H9 (cell line): ENCODE measurements at regions not wholly inside any gene's neighbourhood (a gene's known extent, or its start where the extent isn't known, plus 50 kb on each side); places are given as distances from the start of the nearest gene placed in this dataset.

ENCODE experiments used
- DNase-seq: peaks from one replicate; pipeline ENCODE4 v3.0.0-alpha.2; 2017
- H2AFZ ChIP-seq: one replicate; pipeline ENCODE4 v1.6.1; 2013; ENCODE audit warnings: mild to moderate bottlenecking, low read length, control low read depth, moderate library complexity
- H2AK5ac ChIP-seq: 2 replicates; pipeline ENCODE4 v1.6.1; 2013; ENCODE audit warnings: low read length, control low read depth, mixed read lengths; ENCODE audit not compliant: insufficient read length
- H2BK120ac ChIP-seq: one replicate; pipeline ENCODE4 v1.6.1; 2013; ENCODE audit warnings: low read depth, mild to moderate bottlenecking, low read length, control low read depth, inconsistent platforms; ENCODE audit not compliant: poor library complexity, severe bottlenecking
- H2BK12ac ChIP-seq: 2 replicates; pipeline ENCODE4 v1.6.1; 2013; ENCODE audit warnings: low read length, control low read depth, mixed read lengths, low read depth; ENCODE audit not compliant: insufficient read length
- H2BK15ac ChIP-seq: 2 replicates; pipeline ENCODE4 v1.6.1; 2013; ENCODE audit warnings: low read depth, low read length, control low read depth
- H2BK20ac ChIP-seq: one replicate; pipeline ENCODE4 v1.6.1; 2013; ENCODE audit warnings: low read depth, mild to moderate bottlenecking, low read length, control low read depth, inconsistent platforms; ENCODE audit not compliant: poor library complexity, severe bottlenecking
- H2BK5ac ChIP-seq: 2 replicates; pipeline ENCODE4 v1.6.1; 2013; ENCODE audit warnings: low read length, control low read depth, mixed read lengths; ENCODE audit not compliant: insufficient read length
- H3K14ac ChIP-seq: 2 replicates; pipeline ENCODE4 v1.6.1; 2013; ENCODE audit warnings: low read length, control low read depth; ENCODE audit not compliant: insufficient read depth
- H3K18ac ChIP-seq: 2 replicates; pipeline ENCODE4 v1.6.1; 2013; ENCODE audit warnings: low read depth, mild to moderate bottlenecking, mixed read lengths, low read length, control low read depth; ENCODE audit not compliant: insufficient read length
- H3K23ac ChIP-seq: 2 replicates; pipeline ENCODE4 v1.6.1; 2013; ENCODE audit warnings: low read length, control low read depth, mixed read lengths, low read depth; ENCODE audit not compliant: insufficient read length
- H3K23me2 ChIP-seq: 2 replicates; pipeline ENCODE4 v1.6.1; 2013; ENCODE audit warnings: low read depth, mild to moderate bottlenecking, mixed read lengths, low read length, control low read depth; ENCODE audit not compliant: insufficient read length, poor library complexity, severe bottlenecking
- H3K27ac ChIP-seq: 2 replicates; pipeline ENCODE4 v1.5.1; 2013; ENCODE audit warnings: low read length, control low read depth, mixed read lengths, low read depth; ENCODE audit not compliant: insufficient read length
- H3K27me3 ChIP-seq: 2 replicates; pipeline ENCODE4 v1.6.1; 2013; ENCODE audit warnings: low read length, control low read depth, inconsistent platforms; ENCODE audit not compliant: insufficient read depth
- H3K4ac ChIP-seq: 2 replicates; pipeline ENCODE4 v1.6.1; 2013; ENCODE audit warnings: low read depth, mild to moderate bottlenecking, control low read depth, inconsistent platforms, low read length, moderate library complexity
- H3K4me1 ChIP-seq: 2 replicates; pipeline ENCODE4 v1.6.1; 2013; ENCODE audit warnings: low read length, control low read depth, inconsistent platforms; ENCODE audit not compliant: insufficient read depth
- H3K4me2 ChIP-seq: 2 replicates; pipeline ENCODE4 v1.6.1; 2013; ENCODE audit warnings: low read length, control low read depth, mixed read lengths; ENCODE audit not compliant: insufficient read length, insufficient read depth
- H3K56ac ChIP-seq: 2 replicates; pipeline ENCODE4 v1.6.1; 2013; ENCODE audit warnings: low read depth, mild to moderate bottlenecking, mixed read lengths, low read length, control low read depth; ENCODE audit not compliant: insufficient read length
- H3K79me1 ChIP-seq: 2 replicates; pipeline ENCODE4 v1.6.1; 2013; ENCODE audit warnings: low read depth, mild to moderate bottlenecking, moderate library complexity, low read length, control low read depth, inconsistent platforms; ENCODE audit not compliant: insufficient read depth, poor library complexity, severe bottlenecking
- H3K79me2 ChIP-seq: 2 replicates; pipeline ENCODE4 v1.6.1; 2013; ENCODE audit warnings: low read length, control low read depth, inconsistent platforms; ENCODE audit not compliant: insufficient read depth
- H3K9ac ChIP-seq: 2 replicates; pipeline ENCODE4 v1.6.1; 2013; ENCODE audit warnings: low read length, control low read depth, mixed read lengths; ENCODE audit not compliant: insufficient read length; ENCODE audit errors: extremely low read depth
- H3K9me3 ChIP-seq: one replicate; pipeline ENCODE4 v1.6.1; 2013; ENCODE audit warnings: low read depth, low read length, inconsistent platforms; ENCODE audit not compliant: control insufficient read depth
- H3T11ph ChIP-seq: one replicate; pipeline ENCODE4 v1.6.1; 2013; ENCODE audit warnings: mild to moderate bottlenecking, low read length, control low read depth, inconsistent platforms
- H4K20me1 ChIP-seq: one replicate; pipeline ENCODE4 v1.6.1; 2013; ENCODE audit not compliant: control insufficient read depth, insufficient read length, insufficient read depth
- H4K5ac ChIP-seq: 2 replicates; pipeline ENCODE4 v1.6.1; 2013; ENCODE audit warnings: low read depth, mild to moderate bottlenecking, mixed read lengths, low read length, control low read depth; ENCODE audit not compliant: insufficient read length
- H4K8ac ChIP-seq: replicated peaks from 2 replicates; pipeline ENCODE4 v1.6.1; 2013; ENCODE audit warnings: low read length, control low read depth, mixed read lengths, low read depth; ENCODE audit not compliant: insufficient read length
- H4K91ac ChIP-seq: 2 replicates; pipeline ENCODE4 v1.6.1; 2013; ENCODE audit warnings: low read depth, mild to moderate bottlenecking, moderate library complexity, mixed read lengths, low read length, control low read depth; ENCODE audit not compliant: insufficient read length
- H3K27ac Mint-ChIP-seq, 3 experiments: 2 replicates in 2 of 3; 3 replicates in 1 of 3; pipeline ENCODE4 v1.8.0; 2020 to 2021; ENCODE audit warnings: mixed read lengths in 3 of 3, mild to moderate bottlenecking in 1 of 3, moderate library complexity in 1 of 3
- H3K27me3 Mint-ChIP-seq: 2 replicates; pipeline ENCODE4 v1.8.0; 2021; ENCODE audit warnings: low read depth, mild to moderate bottlenecking, moderate library complexity, mixed read lengths
- H3K36me3 Mint-ChIP-seq, 3 experiments: 2 replicates in 2 of 3; 3 replicates in 1 of 3; pipeline ENCODE4 v1.8.0; 2020 to 2021; ENCODE audit warnings: low read depth in 3 of 3, mixed read lengths in 3 of 3; ENCODE audit not compliant: insufficient read depth in 1 of 3
- H3K4me1 Mint-ChIP-seq, 2 experiments: 2 replicates each; pipeline ENCODE4 v1.8.0; 2020; ENCODE audit warnings: mixed read lengths in 2 of 2
- H3K4me3 Mint-ChIP-seq, 2 experiments: 2 replicates in 1 of 2; 3 replicates in 1 of 2; pipeline ENCODE4 v1.8.0; 2020 to 2021; ENCODE audit warnings: mild to moderate bottlenecking in 2 of 2, mixed read lengths in 2 of 2, moderate library complexity in 1 of 2
- H3K9me3 Mint-ChIP-seq, 2 experiments: 2 replicates in 1 of 2; 3 replicates in 1 of 2; pipeline ENCODE4 v1.8.0; 2020; ENCODE audit warnings: mild to moderate bottlenecking in 2 of 2, mixed read lengths in 2 of 2, moderate library complexity in 1 of 2
- CTCF ChIP-seq: fragments of 200-600 bp; sonication (generic); conservative IDR thresholded peaks from 3 replicates; pipeline ENCODE4 v1.8.0; 2021; ENCODE audit warnings: antibody characterized with exemption, mild to moderate bottlenecking
- WGBS: extraction: QIAGEN DNeasy Blood & Tissue Kit; methylation state at CpG from one replicate; pipeline ENCODE4 v1.1.7; 2013; ENCODE audit warnings: missing lambda C conversion rate, low lambda C conversion rate, mixed read lengths; ENCODE audit not compliant: insufficient read length; ENCODE audit errors: extremely low coverage; 5-methylcytosine and 5-hydroxymethylcytosine counted together

GRCh38 chr18:61984349-61984748 is 91.5 kb upstream of the RNF152 start:
- H3K4me1 Mint-ChIP-seq: peaks cover 7% of the 10 kb centered on the region in 2 experiments
- Histone ChIP-seq H2BK15ac (no peak overlapping the region), H3K4me1 (no peaks in the 10 kb centered on the region; the same call in 1 of the 2 replicates), H3K27ac (no peak overlapping the region), H3K79me1 (no peaks in the 10 kb centered on the region), H2BK120ac (no peak overlapping the region), H2AFZ (no peak overlapping the region), H3K14ac (no peak overlapping the region), H3K27me3 (no peaks in the 10 kb centered on the region), H3K23ac (no peak overlapping the region), H2BK5ac (no peak overlapping the region), H3K79me2 (no peaks in the 10 kb centered on the region), H2BK20ac (no peak overlapping the region), H3K23me2 (no peaks in the 10 kb centered on the region), H4K5ac (no peak overlapping the region), H3K18ac (no peak overlapping the region), H2BK12ac (no peak overlapping the region), H3K4ac (no peak overlapping the region), H3T11ph (no peak overlapping the region), H3K56ac (no peak overlapping the region), H4K8ac (no peak overlapping the region), H4K20me1 (no peaks in the 10 kb centered on the region), H3K4me2 (no peak overlapping the region), H3K9ac (no peak overlapping the region), H2AK5ac (no peak overlapping the region), H3K9me3 (no peaks in the 10 kb centered on the region), H4K91ac (no peak overlapping the region)
- TF ChIP-seq CTCF: no peak
- no peak for DNase-seq
- no peak overlapping the region for H3K27ac Mint-ChIP-seq
- H3K9me3 Mint-ChIP-seq: no peaks in the 10 kb centered on the region; a peak in 1 of 5 replicates
- no CpG with 5 or more reads among the region's 1 CpG for WGBS
- H3K4me3 Mint-ChIP-seq: no peak overlapping the region
- no peaks in the 10 kb centered on the region for H3K36me3 Mint-ChIP-seq
- no peaks in the 10 kb centered on the region for H3K27me3 Mint-ChIP-seq
